Psoas muscle (tissue), 7 donors: ENCODE measurements at regions not wholly inside any gene's neighbourhood (a gene's known extent, or its start where the extent isn't known, plus 50 kb on each side); places are given as distances from the start of the nearest gene placed in this dataset.

ENCODE experiments used
- ATAC-seq, 4 donors: fragments of 200-7000 bp; cut with Tn5 transposase; one replicate each; pipeline ENCODE4 v1.9.1; 2020; ENCODE audit warnings: moderate library complexity in 3 of 4, mild to moderate bottlenecking in 2 of 4
- DNase-seq, 2 donors: peaks; one replicate each; pipeline ENCODE4 v3.0.0-alpha.2; 2020
- H3K27ac ChIP-seq: fragments of 200-600 bp; one replicate; pipeline ENCODE4 v1.8.0; 2022
- H3K27me3 ChIP-seq, 3 donors: fragments of 200-600 bp in 1 of 3; one replicate each; pipeline versions ENCODE4 v1.6.1 to v1.8.0; 2013 to 2022; ENCODE audit warnings: low read length in 2 of 3, mild to moderate bottlenecking in 2 of 3, moderate library complexity in 1 of 3; ENCODE audit not compliant: insufficient read depth in 3 of 3
- H3K36me3 ChIP-seq, 2 donors: fragments of 200-600 bp in 1 of 2; one replicate each; pipeline versions ENCODE4 v1.6.1 to v1.8.0; 2013 to 2022; ENCODE audit warnings: low read depth in 1 of 2, mild to moderate bottlenecking in 1 of 2, moderate library complexity in 1 of 2; ENCODE audit not compliant: insufficient read depth in 1 of 2
- H3K4me1 ChIP-seq: fragments of 200-600 bp; one replicate; pipeline ENCODE4 v1.8.0; 2022
- H3K4me3 ChIP-seq: fragments of 200-600 bp; one replicate; pipeline ENCODE4 v1.8.0; 2022; ENCODE audit warnings: mild to moderate bottlenecking
- H3K9me3 ChIP-seq: fragments of 200-600 bp; one replicate; pipeline ENCODE4 v1.8.0; 2022
- CTCF ChIP-seq: fragments of 200-600 bp; IDR thresholded peaks from one replicate; pipeline ENCODE4 v1.8.0; 2022; ENCODE audit warnings: antibody characterized with exemption
- WGBS, 3 donors: extraction: QIAGEN DNeasy Blood & Tissue Kit; methylation state at CpG; one replicate each; pipeline versions ENCODE4 v1.1.6 to v1.1.7; 2013; 5-methylcytosine and 5-hydroxymethylcytosine counted together
- intact Hi-C, 2 donors: fragments of 100-400 bp; cut with DNase I; formaldehyde crosslinking; loops; one replicate each; pipeline versions ENCODE4 v1.11.0 to v1.14.2; 2022
- donor health status: healthy with polysubstance abuse.
- donor health status: DM: no; HTN: no; CAD: no; lungs with moderate emphysema.
- donor health status: Bipolar disorder and iron deficiency.
- donor health status: healthy.
- donor health status: DM: yes; HTN: yes; CAD: no.
- donor health status: DM: no; HTN: no; CAD: no.
- donor health status: DM: yes; HTN: yes; CAD: no.

- WGBS, 3 donors = 59 to 81% (median 65%) methylated on average over 10 of the region's 10 CpGs
- intact Hi-C loops = no loop called here
- Histone ChIP-seq H3K4me1 (no peaks in the 10 kb centered on the region), H3K36me3 (no peaks in the 10 kb centered on the region), H3K9me3 (no peaks in the 10 kb centered on the region), H3K4me3 (no peak overlapping the region), H3K27me3 (peaks cover 0 to 4% (median 0%) of the 10 kb centered on the region in 3 donors), H3K27ac (no peak overlapping the region)
- DNase-seq (no peak), ATAC-seq (no peak)
- no peak for TF ChIP-seq CTCF
Observed at GRCh38 chr2:8121022-8121825, 560.6 kb upstream of the ID2 start.

GRCh38 chr2:8121826-8122513 lies 559.9 kb upstream of the ID2 start:
- no peaks in the 10 kb centered on the region for H3K9me3 ChIP-seq
- no peak overlapping the region for H3K4me3 ChIP-seq
- no peaks in the 10 kb centered on the region for H3K36me3 ChIP-seq
- H3K27ac ChIP-seq = no peak overlapping the region
- no peaks in the 10 kb centered on the region for H3K4me1 ChIP-seq
- DNase-seq (peak in 1 of 2 donors; percentile 34), ATAC-seq (no peak)
- no peak for TF ChIP-seq CTCF
- 44 to 48% (median 44%) methylated on average over 5 of the region's 5 CpGs for WGBS, 3 donors
- H3K27me3 ChIP-seq = peaks cover 0 to 4% (median 0%) of the 10 kb centered on the region in 3 donors
- intact Hi-C loops = no loop called here

GRCh38 chr2:8122520-8122919 lies 559.3 kb upstream of the ID2 start:
- ATAC-seq = no peak
- Histone ChIP-seq H3K9me3 (no peaks in the 10 kb centered on the region), H3K4me3 (no peak overlapping the region), H3K27ac (no peak overlapping the region), H3K27me3 (peaks cover 0 to 4% (median 0%) of the 10 kb centered on the region in 3 donors), H3K36me3 (no peaks in the 10 kb centered on the region), H3K4me1 (no peaks in the 10 kb centered on the region)
- WGBS, 3 donors = 29 to 34% (median 33%) methylated on average over 7 of the region's 7 CpGs
- no peak for TF ChIP-seq CTCF
- no peak for DNase-seq
- intact Hi-C loops = no loop called here

GRCh38 chr2:8123464-8123863 lies 558.4 kb upstream of the ID2 start:
- TF ChIP-seq CTCF = no peak
- H3K4me3 ChIP-seq = no peak overlapping the region
- intact Hi-C loops = no loop called here
- no peaks in the 10 kb centered on the region for H3K4me1 ChIP-seq
- no peaks in the 10 kb centered on the region for H3K36me3 ChIP-seq
- H3K27ac ChIP-seq = no peak overlapping the region
- ATAC-seq = no peak
- DNase-seq = no peak
- H3K9me3 ChIP-seq = no peaks in the 10 kb centered on the region
- peaks cover 0 to 4% (median 0%) of the 10 kb centered on the region in 3 donors for H3K27me3 ChIP-seq
- 77 to 82% (median 79%) methylated on average over 2 of the region's 2 CpGs for WGBS, 3 donors
